ENCODE measurements at regions not wholly inside any gene's neighbourhood (a gene's known extent, or its start where the extent isn't known, plus 50 kb on each side); places are given as distances from the start of the nearest gene placed in this dataset.

DNA sequence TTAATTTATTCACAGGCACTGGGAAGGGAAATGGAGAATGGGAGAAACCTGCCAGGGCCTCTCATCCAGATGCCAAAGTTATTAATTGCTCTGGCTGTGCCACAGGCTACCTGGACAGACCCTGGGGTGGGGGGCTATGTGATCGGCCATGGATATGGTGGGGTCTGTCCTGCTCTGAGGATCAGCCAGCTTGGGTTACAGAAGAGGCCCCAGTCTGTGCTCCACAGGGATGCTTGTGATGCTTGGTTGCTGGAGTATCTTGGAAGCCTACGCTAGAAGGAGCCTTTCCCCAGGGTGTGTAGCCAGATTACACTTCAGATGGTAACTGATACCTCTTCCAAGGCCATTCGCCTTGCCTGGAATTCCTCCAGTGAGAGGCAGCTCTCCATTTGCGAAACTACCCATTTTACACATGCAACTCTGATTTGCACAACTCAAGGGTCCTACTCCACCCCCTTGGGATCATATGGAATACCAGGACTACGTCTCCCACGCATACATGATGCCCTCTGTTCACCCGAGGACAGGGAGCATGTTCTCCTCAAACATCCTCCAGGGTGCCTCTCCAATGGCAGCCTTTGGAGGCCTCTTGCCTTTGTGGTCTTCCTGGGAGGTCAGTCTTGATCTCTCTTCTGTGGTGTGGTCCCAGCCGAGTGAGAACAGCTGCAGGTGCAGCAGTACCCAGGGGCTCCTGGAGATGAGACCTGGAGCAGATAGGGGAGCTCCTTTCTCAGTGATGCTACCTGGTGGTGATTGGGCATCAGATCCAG, 186.6 kb upstream of the TSHZ3 start:
- TF ChIP-seq, protein P1, sequence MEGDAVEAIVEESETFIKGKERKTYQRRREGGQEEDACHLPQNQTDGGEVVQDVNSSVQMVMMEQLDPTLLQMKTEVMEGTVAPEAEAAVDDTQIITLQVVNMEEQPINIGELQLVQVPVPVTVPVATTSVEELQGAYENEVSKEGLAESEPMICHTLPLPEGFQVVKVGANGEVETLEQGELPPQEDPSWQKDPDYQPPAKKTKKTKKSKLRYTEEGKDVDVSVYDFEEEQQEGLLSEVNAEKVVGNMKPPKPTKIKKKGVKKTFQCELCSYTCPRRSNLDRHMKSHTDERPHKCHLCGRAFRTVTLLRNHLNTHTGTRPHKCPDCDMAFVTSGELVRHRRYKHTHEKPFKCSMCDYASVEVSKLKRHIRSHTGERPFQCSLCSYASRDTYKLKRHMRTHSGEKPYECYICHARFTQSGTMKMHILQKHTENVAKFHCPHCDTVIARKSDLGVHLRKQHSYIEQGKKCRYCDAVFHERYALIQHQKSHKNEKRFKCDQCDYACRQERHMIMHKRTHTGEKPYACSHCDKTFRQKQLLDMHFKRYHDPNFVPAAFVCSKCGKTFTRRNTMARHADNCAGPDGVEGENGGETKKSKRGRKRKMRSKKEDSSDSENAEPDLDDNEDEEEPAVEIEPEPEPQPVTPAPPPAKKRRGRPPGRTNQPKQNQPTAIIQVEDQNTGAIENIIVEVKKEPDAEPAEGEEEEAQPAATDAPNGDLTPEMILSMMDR (IDR thresholded peaks at IDR 0.05; ENCODE audit: low read depth, low read length, missing input control), result no peak
- TF ChIP-seq HNF4G (IDR thresholded peaks at IDR 0.05) (no peak), GABPA (IDR thresholded peaks at IDR 0.05 in 1 of 2, conservative IDR thresholded peaks at IDR 0.05 in 1 of 2) (no peak), NR2F2 (IDR thresholded peaks at IDR 0.05) (no peak), RAD21 (IDR thresholded peaks at IDR 0.05) (no peak), YY1 (IDR thresholded peaks at IDR 0.05) (no peak), TAF1 (conservative IDR thresholded peaks at IDR 0.05) (no peak), SP1 (IDR thresholded peaks at IDR 0.05) (no peak), EGR1 (IDR thresholded peaks at IDR 0.05; ENCODE audit: low read depth in 2 of 2) (no peak), FOXA1 (IDR thresholded peaks at IDR 0.05) (no peak), HNF4A (conservative IDR thresholded peaks at IDR 0.05) (no peak)
- TF ChIP-seq, protein P2, sequence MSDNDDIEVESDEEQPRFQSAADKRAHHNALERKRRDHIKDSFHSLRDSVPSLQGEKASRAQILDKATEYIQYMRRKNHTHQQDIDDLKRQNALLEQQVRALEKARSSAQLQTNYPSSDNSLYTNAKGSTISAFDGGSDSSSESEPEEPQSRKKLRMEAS (IDR thresholded peaks at IDR 0.05), result no peak
- TF ChIP-seq, protein P3, sequence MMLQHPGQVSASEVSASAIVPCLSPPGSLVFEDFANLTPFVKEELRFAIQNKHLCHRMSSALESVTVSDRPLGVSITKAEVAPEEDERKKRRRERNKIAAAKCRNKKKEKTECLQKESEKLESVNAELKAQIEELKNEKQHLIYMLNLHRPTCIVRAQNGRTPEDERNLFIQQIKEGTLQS (IDR thresholded peaks at IDR 0.05), result no peak
- TF ChIP-seq, protein P4, sequence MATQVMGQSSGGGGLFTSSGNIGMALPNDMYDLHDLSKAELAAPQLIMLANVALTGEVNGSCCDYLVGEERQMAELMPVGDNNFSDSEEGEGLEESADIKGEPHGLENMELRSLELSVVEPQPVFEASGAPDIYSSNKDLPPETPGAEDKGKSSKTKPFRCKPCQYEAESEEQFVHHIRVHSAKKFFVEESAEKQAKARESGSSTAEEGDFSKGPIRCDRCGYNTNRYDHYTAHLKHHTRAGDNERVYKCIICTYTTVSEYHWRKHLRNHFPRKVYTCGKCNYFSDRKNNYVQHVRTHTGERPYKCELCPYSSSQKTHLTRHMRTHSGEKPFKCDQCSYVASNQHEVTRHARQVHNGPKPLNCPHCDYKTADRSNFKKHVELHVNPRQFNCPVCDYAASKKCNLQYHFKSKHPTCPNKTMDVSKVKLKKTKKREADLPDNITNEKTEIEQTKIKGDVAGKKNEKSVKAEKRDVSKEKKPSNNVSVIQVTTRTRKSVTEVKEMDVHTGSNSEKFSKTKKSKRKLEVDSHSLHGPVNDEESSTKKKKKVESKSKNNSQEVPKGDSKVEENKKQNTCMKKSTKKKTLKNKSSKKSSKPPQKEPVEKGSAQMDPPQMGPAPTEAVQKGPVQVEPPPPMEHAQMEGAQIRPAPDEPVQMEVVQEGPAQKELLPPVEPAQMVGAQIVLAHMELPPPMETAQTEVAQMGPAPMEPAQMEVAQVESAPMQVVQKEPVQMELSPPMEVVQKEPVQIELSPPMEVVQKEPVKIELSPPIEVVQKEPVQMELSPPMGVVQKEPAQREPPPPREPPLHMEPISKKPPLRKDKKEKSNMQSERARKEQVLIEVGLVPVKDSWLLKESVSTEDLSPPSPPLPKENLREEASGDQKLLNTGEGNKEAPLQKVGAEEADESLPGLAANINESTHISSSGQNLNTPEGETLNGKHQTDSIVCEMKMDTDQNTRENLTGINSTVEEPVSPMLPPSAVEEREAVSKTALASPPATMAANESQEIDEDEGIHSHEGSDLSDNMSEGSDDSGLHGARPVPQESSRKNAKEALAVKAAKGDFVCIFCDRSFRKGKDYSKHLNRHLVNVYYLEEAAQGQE (IDR thresholded peaks at IDR 0.05), result no peak
